ENCODE measurements at regions not wholly inside any gene's neighbourhood (a gene's known extent, or its start where the extent isn't known, plus 50 kb on each side); places are given as distances from the start of the nearest gene placed in this dataset.

DNA sequence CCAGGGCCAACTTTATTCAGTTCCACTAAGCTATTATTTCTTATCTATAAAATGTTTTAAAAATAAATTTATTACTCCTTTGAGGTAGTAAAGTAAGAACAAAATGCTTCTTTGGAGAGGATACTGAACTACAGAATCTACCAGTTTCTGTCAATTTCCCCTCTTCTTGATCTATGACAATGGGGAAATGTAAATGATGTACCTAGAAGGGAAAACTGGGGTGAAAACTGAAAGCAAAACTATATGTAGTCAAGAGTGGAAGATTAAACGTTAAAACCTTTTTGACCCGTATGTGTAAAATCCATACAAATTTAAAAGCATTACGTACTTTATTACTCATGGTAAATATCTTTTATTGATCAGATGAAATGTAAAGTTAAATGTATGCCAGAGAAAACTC lies 1287.8 kb upstream of the TMEFF2 start:
- TF ChIP-seq POLR2A (IDR thresholded peaks at IDR 0.05; ENCODE audit: low read depth, low read length), result no peak
- TF ChIP-seq, protein P1, sequence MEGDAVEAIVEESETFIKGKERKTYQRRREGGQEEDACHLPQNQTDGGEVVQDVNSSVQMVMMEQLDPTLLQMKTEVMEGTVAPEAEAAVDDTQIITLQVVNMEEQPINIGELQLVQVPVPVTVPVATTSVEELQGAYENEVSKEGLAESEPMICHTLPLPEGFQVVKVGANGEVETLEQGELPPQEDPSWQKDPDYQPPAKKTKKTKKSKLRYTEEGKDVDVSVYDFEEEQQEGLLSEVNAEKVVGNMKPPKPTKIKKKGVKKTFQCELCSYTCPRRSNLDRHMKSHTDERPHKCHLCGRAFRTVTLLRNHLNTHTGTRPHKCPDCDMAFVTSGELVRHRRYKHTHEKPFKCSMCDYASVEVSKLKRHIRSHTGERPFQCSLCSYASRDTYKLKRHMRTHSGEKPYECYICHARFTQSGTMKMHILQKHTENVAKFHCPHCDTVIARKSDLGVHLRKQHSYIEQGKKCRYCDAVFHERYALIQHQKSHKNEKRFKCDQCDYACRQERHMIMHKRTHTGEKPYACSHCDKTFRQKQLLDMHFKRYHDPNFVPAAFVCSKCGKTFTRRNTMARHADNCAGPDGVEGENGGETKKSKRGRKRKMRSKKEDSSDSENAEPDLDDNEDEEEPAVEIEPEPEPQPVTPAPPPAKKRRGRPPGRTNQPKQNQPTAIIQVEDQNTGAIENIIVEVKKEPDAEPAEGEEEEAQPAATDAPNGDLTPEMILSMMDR (IDR thresholded peaks at IDR 0.05; ENCODE audit: extremely low read depth in 1 of 2, insufficient read depth in 1 of 2, low read depth in 1 of 2, low read length in 2 of 2), result no peak

Data from endothelial cell of umbilical vein (primary cell).